GM12873 (cell line): ENCODE measurements at regions not wholly inside any gene's neighbourhood (a gene's known extent, or its start where the extent isn't known, plus 50 kb on each side); places are given as distances from the start of the nearest gene placed in this dataset.

ENCODE experiments used
- CTCF ChIP-seq: IDR thresholded peaks from 2 replicates; pipeline ENCODE4 v1.5.1; 2012; ENCODE audit warnings: low read depth, mild to moderate bottlenecking, moderate library complexity, low read length, control low read depth; ENCODE audit not compliant: insufficient read depth; ENCODE audit errors: missing control alignments

DNA sequence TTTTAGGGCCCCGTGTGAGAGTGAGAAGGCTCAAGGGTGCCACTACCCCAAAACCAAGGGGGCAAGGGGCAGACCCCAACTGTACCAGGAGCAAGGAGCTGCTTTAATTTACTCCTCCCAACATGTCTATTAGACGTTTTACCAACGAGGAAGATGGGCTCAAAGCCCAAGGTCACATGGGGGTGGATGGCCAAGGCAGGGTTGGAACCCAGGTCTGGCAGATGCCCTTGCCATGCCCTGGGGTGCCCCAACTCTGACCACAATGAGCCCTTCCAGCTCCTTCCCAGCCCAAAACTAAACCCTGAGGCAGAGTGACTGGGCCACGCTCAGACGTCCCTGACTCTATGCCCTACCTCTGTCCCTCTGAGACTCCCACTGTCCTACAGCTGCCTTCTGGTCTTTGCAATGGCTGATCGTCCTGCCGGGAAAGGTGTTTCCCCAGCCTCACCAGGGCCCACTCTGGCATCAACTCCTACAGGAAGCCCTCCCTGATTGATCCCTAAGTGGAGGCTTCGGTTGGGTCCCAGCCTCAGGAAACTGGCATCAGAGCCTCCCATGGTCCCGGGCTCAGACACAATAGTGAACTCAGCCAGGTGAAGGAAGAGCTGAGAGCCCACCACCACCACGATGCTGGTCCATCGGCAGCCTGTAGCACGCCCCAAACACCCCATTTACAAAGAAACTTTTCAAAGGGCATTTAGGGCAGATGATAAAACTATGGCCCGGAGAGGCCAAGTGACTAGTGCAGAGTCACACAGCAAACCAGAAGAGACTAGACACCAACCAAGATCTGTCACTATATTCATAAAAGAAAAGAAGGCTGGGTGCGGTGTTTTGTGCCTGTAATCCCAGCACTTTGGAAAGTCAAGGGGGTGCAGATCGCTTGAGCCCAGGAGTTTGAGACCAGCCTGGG lies 60.2 kb upstream of the MYL10 start:
- no peak for TF ChIP-seq CTCF

- TF ChIP-seq CTCF = no peak
Measured at GRCh38 chr7:101690061-101690460, 61.0 kb upstream of the MYL10 start.

DNA sequence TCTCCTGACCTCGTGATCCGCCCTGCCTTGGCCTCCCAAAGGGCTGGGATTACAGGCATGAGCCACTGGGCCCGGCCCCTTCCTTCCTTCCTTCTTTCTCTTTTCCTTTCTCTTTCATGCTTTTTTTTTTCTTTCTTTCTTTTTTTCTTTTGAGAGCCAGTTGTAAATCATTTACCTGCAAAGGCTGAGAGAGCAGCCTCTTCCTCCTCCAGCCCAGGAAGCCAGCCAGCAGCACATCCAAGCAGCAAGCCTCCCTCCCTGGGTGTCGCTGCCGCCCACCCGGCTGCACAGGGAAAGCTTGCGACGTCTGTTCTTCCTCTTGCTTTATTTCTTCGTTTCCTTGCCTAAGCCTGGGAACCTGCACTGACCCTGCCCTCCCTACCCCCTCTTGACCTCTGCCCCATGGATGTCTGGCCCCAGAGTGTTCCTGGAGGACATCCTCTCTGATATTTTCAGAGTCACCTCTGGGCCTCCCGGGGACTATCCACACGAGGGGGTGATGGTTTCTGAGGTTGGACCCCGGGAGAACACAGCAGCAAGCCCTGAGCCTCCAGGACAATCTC lies 62.8 kb upstream of the MYL10 start:
- peak; percentile 6 for TF ChIP-seq CTCF

- TF ChIP-seq CTCF = no peak
Measured at GRCh38 chr7:101693498-101694091, 64.5 kb upstream of the MYL10 start.

DNA sequence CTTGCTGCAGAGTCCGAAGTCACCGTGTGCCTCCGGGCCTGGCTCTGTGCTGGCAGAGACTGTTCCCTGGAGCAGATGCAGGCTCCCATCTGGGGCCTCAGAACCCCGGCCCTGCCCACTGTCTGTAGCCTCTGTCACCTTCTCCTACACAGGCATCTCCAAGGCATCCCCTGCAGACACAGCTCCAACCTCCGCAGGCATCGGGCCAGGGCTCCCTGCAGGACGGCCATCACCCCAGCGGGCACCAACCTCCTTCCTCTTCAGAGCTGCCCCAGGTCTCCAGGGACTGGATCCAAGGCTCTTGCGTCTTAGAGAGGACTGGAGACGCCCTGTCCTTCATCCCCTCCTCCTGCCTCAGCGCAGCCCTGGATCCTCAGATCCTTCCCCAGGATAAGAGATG lies 69.9 kb upstream of the MYL10 start:
- TF ChIP-seq CTCF = no peak

DNA sequence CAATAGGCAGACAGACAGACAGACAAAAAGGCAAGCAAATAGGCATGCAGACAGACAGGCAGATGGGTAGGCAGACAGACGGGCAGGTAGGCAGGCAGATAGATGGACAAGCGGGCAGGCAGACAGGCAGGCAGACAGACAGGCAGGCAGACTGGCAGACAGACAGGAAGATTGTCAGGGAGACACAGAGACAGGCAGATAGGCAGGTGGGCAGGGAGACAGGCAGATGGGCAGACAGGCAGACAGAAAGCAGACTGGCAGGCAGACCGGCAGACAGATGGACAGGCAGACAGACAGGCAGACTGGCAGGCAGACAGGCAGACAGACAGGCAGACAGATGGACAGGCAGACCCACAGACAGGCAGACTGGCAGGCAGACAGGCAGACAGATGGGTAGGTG lies 70.3 kb upstream of the MYL10 start:
- no peak for TF ChIP-seq CTCF

DNA sequence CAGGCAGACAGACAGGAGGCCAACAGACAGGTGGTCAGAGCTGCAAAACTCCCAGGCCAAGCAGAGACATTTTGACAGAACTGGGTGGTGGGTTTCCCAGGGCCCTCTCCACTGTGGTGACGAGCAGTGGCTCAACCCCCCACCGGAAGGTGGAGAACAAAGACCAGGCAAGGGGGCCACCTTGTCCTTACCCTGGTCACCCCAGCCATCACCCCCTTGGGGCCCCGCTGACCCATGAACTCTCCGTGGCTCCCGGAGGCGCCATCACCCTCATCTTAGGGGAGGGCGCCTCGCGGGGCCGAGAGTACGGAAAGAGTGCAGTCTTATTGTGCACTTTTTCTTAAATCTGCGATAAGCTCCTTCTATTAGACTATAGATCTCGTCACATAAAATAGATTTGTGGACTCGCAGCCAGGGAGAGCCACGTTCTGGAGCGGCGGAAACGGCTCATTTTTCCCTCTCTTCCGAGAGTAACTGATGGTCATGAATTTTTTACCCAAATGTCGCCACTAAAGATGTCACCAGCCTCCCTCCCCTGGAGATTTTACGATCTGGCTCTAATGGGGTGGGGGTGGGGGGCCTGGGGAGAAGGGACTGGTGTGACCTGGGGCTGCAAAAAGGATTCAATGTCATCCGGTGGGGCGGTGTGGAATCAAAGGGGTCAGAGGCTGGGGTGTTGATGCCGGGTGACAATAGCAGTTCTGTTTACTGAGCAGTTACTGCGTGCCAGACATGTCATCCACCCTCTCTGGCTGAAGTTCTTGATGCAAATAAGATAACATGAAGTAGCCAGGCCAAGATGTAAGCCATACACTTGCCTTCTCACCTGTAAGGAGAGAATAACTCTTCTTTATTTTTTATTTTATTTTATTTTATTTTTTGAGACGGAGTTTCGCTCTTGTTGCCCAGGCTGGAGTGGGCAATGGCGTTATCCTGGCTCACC lies 71.1 kb upstream of the MYL10 start:
- no peak for TF ChIP-seq CTCF
